ENCODE measurements at regions not wholly inside any gene's neighbourhood (a gene's known extent, or its start where the extent isn't known, plus 50 kb on each side); places are given as distances from the start of the nearest gene placed in this dataset.

- TF ChIP-seq POLR2AphosphoS5 (IDR thresholded peaks at IDR 0.05; ENCODE audit: borderline replicate concordance, low read depth, low read length), result no peak
- TF ChIP-seq EZH2 (IDR thresholded peaks at IDR 0.05), result no peak
Measured at GRCh38 chr12:20099395-20100183, 268.7 kb upstream of the PDE3A start.
